Forelimb muscle (tissue), 1 donor: ENCODE measurements at regions not wholly inside any gene's neighbourhood (a gene's known extent, or its start where the extent isn't known, plus 50 kb on each side); places are given as distances from the start of the nearest gene placed in this dataset.

ENCODE experiments used
- DNase-seq: peaks from one replicate; pipeline ENCODE4 v3.0.0-alpha.2; 2013; ENCODE audit warnings: low read depth

DNA sequence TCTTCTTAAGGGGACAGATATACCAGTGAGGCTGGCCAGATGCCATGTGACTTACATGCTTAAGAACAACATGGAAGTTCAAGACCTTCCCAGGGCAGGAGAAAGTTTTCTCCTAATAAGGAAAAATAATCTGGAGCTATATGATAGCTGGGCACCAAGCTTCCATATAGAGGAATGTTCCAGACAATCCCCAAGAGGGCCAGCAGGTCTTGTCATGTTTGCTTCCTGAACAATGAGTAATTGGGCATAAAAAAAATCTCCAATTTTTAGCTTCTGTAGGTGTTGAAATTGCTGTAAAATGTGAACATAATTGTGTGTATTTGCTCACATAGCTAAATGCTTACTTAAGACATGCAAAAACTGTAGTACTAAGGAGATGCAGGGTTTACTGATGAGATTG is 809.5 kb upstream of the PIK3C3 start:
- DNase-seq, result no peak

GRCh38 chr18:41144441-41144840 is 810.6 kb upstream of the PIK3C3 start:
- no peak for DNase-seq

- DNase-seq, result no peak
Observed at GRCh38 chr18:41140506-41140905, 814.5 kb upstream of the PIK3C3 start.

DNA sequence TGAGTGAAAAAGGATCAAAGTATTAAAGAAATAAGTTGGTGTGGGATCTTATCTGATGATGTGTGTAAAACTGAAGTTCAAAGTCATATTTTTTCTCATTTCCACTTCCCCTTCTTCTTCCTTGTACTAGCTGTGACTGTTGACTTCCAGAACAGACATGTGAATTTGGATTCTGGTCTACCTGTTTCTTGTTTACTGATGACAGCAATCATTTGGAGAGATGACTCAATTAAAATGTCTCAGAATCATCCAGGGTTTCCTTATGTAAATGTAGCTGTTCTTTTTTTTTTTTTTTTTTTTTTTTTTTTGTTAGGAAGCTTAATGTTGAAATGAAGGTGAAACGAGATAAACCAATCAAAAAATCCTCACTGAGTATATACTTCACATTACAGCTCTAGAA is 819.9 kb upstream of the PIK3C3 start:
- no peak for DNase-seq

DNA sequence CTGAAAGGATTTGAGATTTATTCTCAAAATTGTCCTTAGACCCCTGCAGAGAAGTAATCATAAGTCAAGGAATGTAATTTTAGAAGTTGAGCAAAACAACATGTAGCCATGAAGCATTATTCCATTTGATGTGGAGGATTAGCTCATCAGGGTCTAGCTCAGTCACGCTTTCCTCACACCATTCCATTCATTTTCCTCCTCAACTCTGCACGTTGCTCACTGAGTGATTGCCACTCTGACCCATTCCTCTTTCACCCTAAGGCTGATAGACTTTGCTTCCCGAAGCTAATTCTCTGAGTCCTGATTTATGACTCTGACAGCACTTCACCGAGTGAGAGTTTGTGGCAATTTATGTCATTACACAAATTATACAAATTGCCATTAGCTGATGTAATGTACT is 820.6 kb upstream of the PIK3C3 start:
- DNase-seq, result no peak

DNA sequence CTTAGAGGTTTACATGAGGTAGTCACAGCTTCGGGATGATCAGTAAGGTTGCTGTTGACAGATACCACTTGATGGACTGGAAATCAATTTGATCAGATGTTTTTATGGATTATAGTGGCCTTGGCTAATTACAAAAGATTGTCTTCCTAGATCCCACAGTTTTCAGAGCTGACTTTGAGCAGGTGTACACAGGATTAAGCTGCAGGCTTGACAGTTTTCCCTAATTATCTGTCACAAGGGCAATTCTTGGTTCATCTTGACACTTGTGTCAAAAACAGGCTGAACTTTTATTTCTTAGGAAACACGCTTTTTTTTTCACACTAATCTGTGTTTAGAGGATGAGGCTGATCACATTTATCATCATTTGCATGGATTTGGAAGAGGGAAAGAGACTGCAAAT is 824.0 kb upstream of the PIK3C3 start:
- DNase-seq, result no peak

- DNase-seq, result no peak
Observed at GRCh38 chr18:41128545-41128944, 826.5 kb upstream of the PIK3C3 start.

- no peak for DNase-seq
Observed at GRCh38 chr18:41128126-41128525, 826.9 kb upstream of the PIK3C3 start.

GRCh38 chr18:41126541-41127235 is 828.3 kb upstream of the PIK3C3 start:
- DNase-seq, result no peak

- DNase-seq, result no peak
Observed at GRCh38 chr18:41121116-41121826, 833.8 kb upstream of the PIK3C3 start.

DNA sequence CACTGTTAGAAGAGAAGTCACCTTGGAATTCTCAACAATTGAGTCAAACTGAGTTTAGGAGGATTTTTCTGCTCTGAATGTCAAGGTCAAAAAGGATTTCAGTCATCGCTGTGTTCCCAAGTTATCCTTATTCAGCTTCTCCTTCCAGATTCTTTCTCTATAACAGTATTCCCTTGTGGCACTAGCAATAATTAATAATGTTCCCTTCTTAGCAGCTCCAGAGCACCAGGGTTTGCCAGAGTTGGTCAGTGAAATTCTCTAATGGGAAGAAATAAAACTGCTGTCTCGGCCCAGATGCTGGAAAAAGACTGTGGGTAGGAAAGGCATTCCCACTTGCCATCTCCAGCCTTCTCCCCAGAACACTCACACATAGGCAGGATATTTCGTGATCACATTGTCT is 836.0 kb upstream of the PIK3C3 start:
- DNase-seq, result no peak

DNA sequence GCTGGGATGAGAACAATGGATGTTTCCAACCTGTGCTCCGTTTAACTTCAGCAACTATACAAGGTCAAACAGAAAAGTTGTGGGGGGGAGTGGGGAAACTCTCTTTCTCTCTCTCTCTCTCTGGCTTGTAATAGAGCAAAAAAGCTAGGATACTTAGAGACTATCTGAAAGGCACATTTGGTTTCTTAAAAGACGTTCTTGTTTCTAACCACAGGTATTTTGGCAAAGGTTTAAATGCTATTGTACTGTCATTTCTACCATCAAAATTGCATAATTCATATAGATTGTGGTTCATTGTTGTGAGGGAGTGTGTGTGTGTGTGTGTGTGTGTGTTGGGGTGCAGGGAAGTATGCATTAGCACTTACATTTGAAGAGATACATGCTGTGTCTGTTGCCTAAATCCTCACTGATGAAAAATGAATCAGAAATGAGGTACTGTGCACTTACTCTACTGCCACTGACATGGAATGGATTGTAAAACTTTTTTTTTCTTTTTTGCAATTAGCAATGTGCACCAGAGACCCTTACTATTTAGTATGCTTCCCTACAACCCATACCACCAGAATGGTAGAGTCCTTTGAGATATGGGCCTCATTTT is 841.0 kb upstream of the PIK3C3 start:
- no peak for DNase-seq

GRCh38 chr18:41099451-41099850 is 855.6 kb upstream of the PIK3C3 start:
- no peak for DNase-seq

- no peak for DNase-seq
Observed at GRCh38 chr18:41096504-41096903, 858.5 kb upstream of the PIK3C3 start.

DNA sequence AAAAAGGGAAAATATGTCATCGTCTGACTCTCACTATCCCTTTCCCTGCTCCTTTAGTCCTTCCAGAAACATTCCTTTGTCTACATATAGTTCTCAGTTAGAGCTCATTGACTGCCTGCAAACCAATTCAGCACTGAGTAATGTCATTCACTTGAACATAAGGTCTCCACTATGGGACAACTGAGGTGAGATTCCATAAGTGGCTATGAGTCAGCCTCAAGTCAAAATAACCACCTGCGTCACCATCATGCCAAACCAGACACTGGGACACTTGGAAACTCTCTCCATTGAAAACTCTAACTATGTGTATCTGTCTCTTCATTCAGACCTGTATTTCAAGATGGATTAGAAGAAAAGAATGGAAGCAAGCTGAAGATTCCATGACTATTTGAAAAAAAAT is 878.0 kb upstream of the PIK3C3 start:
- no peak for DNase-seq

GRCh38 chr18:41075212-41075611 is 879.8 kb upstream of the PIK3C3 start:
- no peak for DNase-seq

DNA sequence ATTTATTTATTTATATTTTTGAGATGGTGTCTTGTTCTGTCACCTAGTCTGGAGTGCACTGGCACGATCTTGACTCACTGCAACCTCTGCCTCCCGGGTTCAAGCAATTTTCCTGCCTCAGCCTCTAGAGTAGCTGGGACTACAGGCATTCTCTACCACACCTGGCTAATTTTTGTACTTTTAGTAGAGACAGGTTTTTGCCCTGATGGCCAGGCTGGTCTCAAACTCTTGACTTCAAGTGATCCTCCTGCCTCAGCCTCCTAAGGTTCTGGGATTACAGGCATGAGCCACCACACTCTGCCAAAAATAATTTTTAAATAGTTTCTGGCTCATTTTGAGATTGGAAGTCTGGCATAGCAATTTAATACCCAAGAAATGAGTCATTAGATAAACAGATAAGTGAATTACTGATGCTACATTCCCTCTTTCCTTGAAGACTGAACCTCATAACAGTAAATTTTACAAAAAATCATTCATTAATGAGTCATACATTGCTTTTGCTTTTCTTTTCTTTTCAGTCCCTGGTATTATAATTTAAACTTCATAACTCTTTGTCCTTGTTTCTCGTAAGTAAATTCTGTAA is 881.6 kb upstream of the PIK3C3 start:
- no peak for DNase-seq

DNA sequence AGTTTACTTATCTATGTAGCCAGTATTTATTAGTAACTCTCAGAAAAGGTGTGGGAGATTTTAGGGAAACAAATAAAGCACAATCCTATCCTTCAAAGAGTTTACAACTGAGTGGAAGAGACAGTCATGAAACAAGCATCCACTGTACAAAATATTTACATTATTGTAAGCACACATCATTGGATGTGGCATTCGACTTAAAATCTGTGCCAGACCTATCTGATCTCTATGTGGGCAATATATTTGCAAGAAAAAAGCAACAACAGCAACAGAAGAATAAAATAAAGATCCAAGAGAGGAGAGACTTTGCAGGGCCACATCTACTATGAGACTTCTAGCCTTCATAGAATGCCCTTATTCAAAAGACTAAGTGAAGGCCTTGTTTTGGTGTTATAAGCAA is 882.1 kb upstream of the PIK3C3 start:
- no peak for DNase-seq

DNA sequence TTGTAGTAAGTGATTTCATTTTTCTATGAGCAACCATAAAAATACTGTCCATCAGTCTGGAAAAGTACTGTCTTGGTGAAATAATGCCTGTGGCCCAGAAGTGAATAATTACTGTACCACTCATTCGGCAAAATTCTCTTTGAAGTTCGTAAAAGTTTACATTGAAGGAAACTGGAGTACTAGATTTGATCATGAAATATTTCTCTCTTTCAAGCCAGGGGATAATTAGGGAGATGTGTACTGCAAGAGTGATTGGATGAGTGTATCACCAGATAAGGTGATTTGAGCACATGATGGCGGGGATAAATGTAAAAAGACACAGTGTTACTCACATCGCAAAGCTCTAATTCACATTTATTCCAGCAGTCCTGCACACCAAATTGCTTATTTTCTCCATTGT is 883.2 kb upstream of the PIK3C3 start:
- no peak for DNase-seq

GRCh38 chr18:41069167-41069566 is 885.9 kb upstream of the PIK3C3 start:
- DNase-seq, result no peak

DNA sequence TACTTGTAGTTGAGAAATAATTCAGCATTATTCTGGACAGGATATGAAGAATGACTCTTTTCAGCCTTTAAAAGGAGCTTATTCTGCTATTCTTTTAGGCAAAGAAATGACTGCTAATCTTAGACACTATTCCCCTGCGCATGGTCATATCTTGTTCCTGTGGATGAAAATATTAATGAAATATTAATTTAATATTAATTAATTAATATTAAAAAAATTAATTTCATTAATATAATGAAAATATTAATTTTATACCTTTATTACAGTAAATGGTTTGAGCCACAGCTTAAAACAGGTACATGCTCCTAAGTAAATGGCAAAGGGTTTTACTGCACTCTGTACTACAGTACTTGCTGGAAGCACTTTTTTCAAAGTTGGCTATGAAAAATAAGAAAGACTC is 890.1 kb upstream of the PIK3C3 start:
- no peak for DNase-seq

DNA sequence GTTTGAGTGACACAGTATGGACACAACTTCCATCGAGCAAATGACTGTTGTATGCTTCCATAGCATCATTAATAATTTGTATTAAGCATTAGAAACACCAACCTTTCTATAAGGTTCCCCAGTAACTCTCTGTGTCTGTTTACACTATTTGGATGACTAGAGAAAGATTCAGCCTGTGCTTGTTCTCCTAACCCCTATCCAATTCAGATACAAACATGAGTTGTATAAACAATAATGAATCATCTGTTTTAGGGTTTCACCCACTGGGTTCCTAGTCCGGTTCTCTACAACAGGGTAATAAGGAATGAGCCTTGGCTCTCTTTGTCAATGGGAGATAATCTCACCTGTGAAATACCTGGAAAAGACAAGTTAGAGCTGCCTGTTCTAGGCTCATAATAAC is 894.1 kb upstream of the PIK3C3 start:
- no peak for DNase-seq

GRCh38 chr18:41059126-41059415 is 896.0 kb upstream of the PIK3C3 start:
- DNase-seq, result no peak
